ENCODE measurements at regions not wholly inside any gene's neighbourhood (a gene's known extent, or its start where the extent isn't known, plus 50 kb on each side); places are given as distances from the start of the nearest gene placed in this dataset.

- Histone ChIP-seq H3K23me2 (ENCODE audit: low read depth, low read length) (no peaks in the 10 kb centered on the region; the same call in 1 of the 2 replicates), H3K27me3 (replicated peaks in 1 of 4; ENCODE audit: control insufficient read depth in 3 of 4, extremely low read depth in 1 of 4, insufficient read depth in 3 of 4, low read length in 3 of 4) (no peaks in the 10 kb centered on the region), H4K8ac (ENCODE audit: extremely low read depth, insufficient read depth, low read length) (no peak overlapping the region), H4K91ac (replicated peaks; ENCODE audit: insufficient read length, low read length) (peak overlapping the region; percentile 35), H2BK20ac (ENCODE audit: low read length) (no peak overlapping the region), H3K56ac (replicated peaks; ENCODE audit: insufficient read length, low read depth, low read length) (no peak overlapping the region), H3K36me3 (ENCODE audit: control insufficient read depth in 2 of 4, insufficient read depth in 4 of 4, low read length in 3 of 4) (no peaks in the 10 kb centered on the region), H3K4me3 (ENCODE audit: extremely low read depth in 1 of 4, insufficient read depth in 2 of 4, low read depth in 3 of 4, low read length in 4 of 4) (no peak overlapping the region), H3K14ac (ENCODE audit: insufficient read length) (no peak overlapping the region), H2BK15ac (ENCODE audit: low read length) (no peak overlapping the region), H2BK12ac (ENCODE audit: low read depth, low read length) (peak overlapping the region; percentile 3; the same call in 1 of the 2 replicates), H4K20me1 (replicated peaks in 1 of 2; ENCODE audit: control insufficient read depth in 1 of 2, insufficient read depth in 2 of 2, low read length in 2 of 2) (no peaks in the 10 kb centered on the region), H4K5ac (ENCODE audit: insufficient read length, low read depth, low read length) (no peak overlapping the region), H3K4me1 (replicated peaks in 1 of 4; ENCODE audit: control insufficient read depth in 3 of 4, insufficient read depth in 4 of 4, low read length in 3 of 4) (peaks cover 0 to 28% (median 19%) of the 10 kb centered on the region in 4 experiments; a peak in 6 of 7 replicates), H3K4me2 (ENCODE audit: insufficient read depth in 1 of 2, low read depth in 2 of 2, low read length in 2 of 2) (peak overlapping the region; percentile 26 to 33), H3K79me2 (ENCODE audit: control insufficient read depth in 1 of 2, insufficient read depth in 2 of 2, low read length in 2 of 2) (no peaks in the 10 kb centered on the region), H2BK5ac (ENCODE audit: low read depth, low read length) (peak overlapping the region; percentile 67; the same call in 1 of the 2 replicates), H3K9me3 (ENCODE audit: insufficient read depth in 2 of 2, low read depth in 1 of 2, low read length in 1 of 2) (no peaks in the 10 kb centered on the region), H3K18ac (ENCODE audit: extremely low read depth, low read length) (peak overlapping the region; percentile 72; the same call in 1 of the 2 replicates), H2BK120ac (replicated peaks; ENCODE audit: low read depth, low read length) (no peak overlapping the region), H3K9ac (replicated peaks in 1 of 4; ENCODE audit: extremely low read depth in 1 of 4, low read depth in 3 of 4, low read length in 3 of 4) (no peak overlapping the region), H3K79me1 (ENCODE audit: low read depth, low read length) (no peaks in the 10 kb centered on the region), H3K27ac (ENCODE audit: low read depth, low read length) (0 out of 2 replicates have a peak overlapping the region, but pooled peaks have one; percentile 29), H3K23ac (ENCODE audit: insufficient read length) (no peak overlapping the region), H2AFZ (ENCODE audit: low read length) (no peak overlapping the region), H2AK5ac (ENCODE audit: low read depth, low read length) (0 out of 2 replicates have a peak overlapping the region, but pooled peaks have one; percentile 47), H3K4ac (replicated peaks; ENCODE audit: insufficient read length, low read depth, low read length) (no peak overlapping the region)
- CTCF ChIA-PET (ENCODE audit: partially characterized antibody): interaction anchor here (0.7 to 2.1 kb wide), 4 partner anchors 9 to 403 kb away, joined by 3 to 13 read pairs (median 3); no protein-coding TSS in a partner anchor
- DNase-seq (ENCODE audit: low read depth in 1 of 2, low spot score in 2 of 2): no peak
- 41% methylated on average over 8 of the region's 8 CpGs; no CpG with 5 or more reads in 1 of the 2 experiments for WGBS, 2 experiments (ENCODE audit: extremely low coverage in 1 of 2, insufficient coverage in 1 of 2, insufficient read length in 1 of 2, insufficient replicate concordance in 2 of 2, low coverage in 1 of 2, low lambda C conversion rate in 2 of 2, missing lambda C conversion rate in 1 of 2)
- POLR2A ChIA-PET (ENCODE audit: partially characterized antibody): no interaction called here
- no peak for FAIRE-seq
- no peak for TF ChIP-seq POLR2AphosphoS5 (IDR thresholded peaks at IDR 0.05; ENCODE audit: low read depth, low read length)
- peak; percentile 24 for TF ChIP-seq TAF7 (optimal IDR thresholded peaks at IDR 0.05; ENCODE audit: borderline replicate concordance, low read depth, low read length)
- TF ChIP-seq RFX5 (IDR thresholded peaks at IDR 0.05; ENCODE audit: borderline replicate concordance, low read depth, low read length): no peak
- no peak for TF ChIP-seq POU5F1 (IDR thresholded peaks at IDR 0.05; ENCODE audit: low read depth, low read length)
- TF ChIP-seq E2F6 (IDR thresholded peaks at IDR 0.05): peak; percentile 40; the same call in 1 of the 2 replicates
- TF ChIP-seq TCF12 (IDR thresholded peaks at IDR 0.05; ENCODE audit: low read depth, low read length): 0 out of 2 replicates have a peak, but pooled peaks have one; percentile 61
- TF ChIP-seq KDM5A (IDR thresholded peaks at IDR 0.05; ENCODE audit: low read length): no peak
- no peak for TF ChIP-seq POLR2A (IDR thresholded peaks at IDR 0.05; ENCODE audit: control extremely low read depth in 1 of 2, low read depth in 2 of 2, low read length in 2 of 2)
- TF ChIP-seq TBP (IDR thresholded peaks at IDR 0.05; ENCODE audit: low read depth, low read length): peak; percentile 85
- no peak for TF ChIP-seq FOSL1 (IDR thresholded peaks at IDR 0.05; ENCODE audit: insufficient read depth, low read depth, low read length)
- no peak for TF ChIP-seq MAFK (IDR thresholded peaks at IDR 0.05; ENCODE audit: low read depth, low read length)
- TF ChIP-seq SP1 (IDR thresholded peaks at IDR 0.05; ENCODE audit: low read depth, low read length): 0 out of 2 replicates have a peak, but pooled peaks have one; percentile 54
- peak; percentile 92 for TF ChIP-seq TEAD4 (IDR thresholded peaks at IDR 0.05; ENCODE audit: low read depth, low read length)
- no peak for TF ChIP-seq ASH2L (IDR thresholded peaks at IDR 0.05; ENCODE audit: low read length)
These were observed 281.6 kb upstream of the FMN2 start for GRCh38 chr1:239810061-239810481.

All from H1 (cell line).